Neural cell (in vitro differentiated cells): ENCODE measurements at regions not wholly inside any gene's neighbourhood (a gene's known extent, or its start where the extent isn't known, plus 50 kb on each side); places are given as distances from the start of the nearest gene placed in this dataset.

Experiments
- CTCF ChIP-seq: fragments of 450-650 bp; IDR thresholded peaks from 2 replicates; pipeline ENCODE4 v1.5.1; 2014; ENCODE audit warnings: antibody characterized with exemption, mild to moderate bottlenecking, moderate library complexity; ENCODE audit not compliant: poor library complexity, severe bottlenecking
- EP300 ChIP-seq: fragments of 450-650 bp; conservative IDR thresholded peaks from 2 replicates; pipeline ENCODE4 v1.6.1; 2014; ENCODE audit warnings: antibody characterized with exemption, mild to moderate bottlenecking, moderate library complexity; ENCODE audit not compliant: poor library complexity, severe bottlenecking
- EZH2 ChIP-seq: fragments of 200-600, 300-800 bp; shearing (Covaris generic), sonication (generic); IDR thresholded peaks from 2 replicates; pipeline ENCODE4 v1.6.1; 2014; ENCODE audit warnings: antibody characterized with exemption, low read length, borderline replicate concordance, mild to moderate bottlenecking; ENCODE audit not compliant: insufficient read depth, poor library complexity, severe bottlenecking
- POLR2AphosphoS5 ChIP-seq: IDR thresholded peaks from 2 replicates; pipeline ENCODE4 v1.6.1; 2012
- REST ChIP-seq: IDR thresholded peaks from 2 replicates; pipeline ENCODE4 v1.6.1; 2012; ENCODE audit warnings: borderline replicate concordance

- TF ChIP-seq CTCF (no peak), REST (no peak), POLR2AphosphoS5 (no peak), EZH2 (no peak), EP300 (no peak)
These were observed 226.3 kb downstream of the ATP23 start for GRCh38 chr12:58167622-58168021.
